Caco-2 (cell line): ENCODE measurements at regions not wholly inside any gene's neighbourhood (a gene's known extent, or its start where the extent isn't known, plus 50 kb on each side); places are given as distances from the start of the nearest gene placed in this dataset.

ENCODE experiments used
- microRNA-seq: library from miRNA; unstranded; fragments of <30 nt; microRNA quantifications from one replicate; pipeline ENCODE4 v1.2.0, GENCODE V29; 2022

Small RNAs in the stretch of these regions (microRNA-seq; reads per million reads assigned to microRNA genes)
- 1.9 reads per million, percentile 5 among the genes with 10 or more reads in this experiment for gene MIR5100
